T-helper 17 cell (primary cell): ENCODE measurements at regions not wholly inside any gene's neighbourhood (a gene's known extent, or its start where the extent isn't known, plus 50 kb on each side); places are given as distances from the start of the nearest gene placed in this dataset.

ENCODE experiments used
- ATAC-seq: fragments of 150-1000 bp; cut with Tn5 transposase; 2 replicates; pipeline ENCODE4 v1.10.0; 2021; ENCODE audit warnings: mild to moderate bottlenecking, moderate library complexity
- DNase-seq, 3 donors: peaks; one replicate each; pipeline versions ENCODE4 v3.0.0 to v3.0.0-alpha.2; 2020 to 2021
- H3K9me3 ChIP-seq: one replicate; pipeline ENCODE4 v1.7.0; 2013; ENCODE audit warnings: low read length, mild to moderate bottlenecking; ENCODE audit not compliant: control insufficient read depth, poor library complexity, severe bottlenecking
- H3K27ac Mint-ChIP-seq: one replicate; pipeline ENCODE4 v1.8.0; 2022; ENCODE audit warnings: mild to moderate bottlenecking, moderate library complexity, mixed read lengths
- H3K27me3 Mint-ChIP-seq: one replicate; pipeline ENCODE4 v1.8.0; 2022; ENCODE audit warnings: mixed read lengths
- H3K36me3 Mint-ChIP-seq: one replicate; pipeline ENCODE4 v1.8.0; 2022; ENCODE audit warnings: low read depth, mixed read lengths
- H3K4me1 Mint-ChIP-seq: one replicate; pipeline ENCODE4 v1.8.0; 2022; ENCODE audit warnings: mild to moderate bottlenecking, mixed read lengths
- H3K4me3 Mint-ChIP-seq: one replicate; pipeline ENCODE4 v1.8.0; 2022; ENCODE audit warnings: mild to moderate bottlenecking, moderate library complexity, mixed read lengths

- H3K36me3 Mint-ChIP-seq = no peaks in the 10 kb centered on the region
- H3K27ac Mint-ChIP-seq = no peak overlapping the region
- ATAC-seq = no peak
- H3K4me3 Mint-ChIP-seq = no peak overlapping the region
- H3K9me3 ChIP-seq = no peaks in the 10 kb centered on the region
- H3K27me3 Mint-ChIP-seq = no peaks in the 10 kb centered on the region
- DNase-seq = no peak
- H3K4me1 Mint-ChIP-seq = no peaks in the 10 kb centered on the region
These were observed 463.8 kb downstream of the TLE1 start for GRCh38 chr9:81225596-81225995.

GRCh38 chr9:81224166-81225081 is 464.9 kb downstream of the TLE1 start:
- H3K4me1 Mint-ChIP-seq = no peaks in the 10 kb centered on the region
- H3K9me3 ChIP-seq = no peaks in the 10 kb centered on the region
- no peak overlapping the region for H3K4me3 Mint-ChIP-seq
- no peak for DNase-seq
- no peak overlapping the region for H3K27ac Mint-ChIP-seq
- ATAC-seq = no peak
- H3K27me3 Mint-ChIP-seq = no peaks in the 10 kb centered on the region
- no peaks in the 10 kb centered on the region for H3K36me3 Mint-ChIP-seq

- DNase-seq (no peak), ATAC-seq (no peak)
- no peaks in the 10 kb centered on the region for H3K27me3 Mint-ChIP-seq
- H3K4me1 Mint-ChIP-seq = no peaks in the 10 kb centered on the region
- no peaks in the 10 kb centered on the region for H3K36me3 Mint-ChIP-seq
- H3K27ac Mint-ChIP-seq = no peak overlapping the region
- peaks cover 4% of the 10 kb centered on the region for H3K9me3 ChIP-seq
- no peak overlapping the region for H3K4me3 Mint-ChIP-seq
These were observed 474.4 kb downstream of the TLE1 start for GRCh38 chr9:81214975-81215374.

- Mint-ChIP-seq H3K27ac (no peak overlapping the region), H3K4me1 (no peaks in the 10 kb centered on the region), H3K27me3 (no peaks in the 10 kb centered on the region), H3K4me3 (no peak overlapping the region), H3K36me3 (no peaks in the 10 kb centered on the region)
- no peak for DNase-seq
- H3K9me3 ChIP-seq = peaks cover 4% of the 10 kb centered on the region
- no peak for ATAC-seq
These were observed 475.9 kb downstream of the TLE1 start for GRCh38 chr9:81213456-81213855.

GRCh38 chr9:81211741-81212140 is 477.6 kb downstream of the TLE1 start:
- no peak for ATAC-seq
- peaks cover 4% of the 10 kb centered on the region for H3K9me3 ChIP-seq
- Mint-ChIP-seq H3K4me3 (no peak overlapping the region), H3K36me3 (no peaks in the 10 kb centered on the region), H3K27ac (no peak overlapping the region), H3K27me3 (no peaks in the 10 kb centered on the region), H3K4me1 (no peaks in the 10 kb centered on the region)
- no peak for DNase-seq

GRCh38 chr9:81207651-81208050 is 481.7 kb downstream of the TLE1 start:
- Mint-ChIP-seq H3K36me3 (no peaks in the 10 kb centered on the region), H3K4me1 (no peaks in the 10 kb centered on the region), H3K27me3 (no peaks in the 10 kb centered on the region), H3K4me3 (no peak overlapping the region), H3K27ac (no peak overlapping the region)
- H3K9me3 ChIP-seq = no peaks in the 10 kb centered on the region
- ATAC-seq (no peak), DNase-seq (no peak)

GRCh38 chr9:81202292-81202691 is 487.1 kb downstream of the TLE1 start:
- Mint-ChIP-seq H3K4me3 (no peak overlapping the region), H3K36me3 (no peaks in the 10 kb centered on the region), H3K4me1 (no peaks in the 10 kb centered on the region), H3K27me3 (no peaks in the 10 kb centered on the region), H3K27ac (no peak overlapping the region)
- ATAC-seq = no peak
- H3K9me3 ChIP-seq = peaks cover 2% of the 10 kb centered on the region
- no peak for DNase-seq

GRCh38 chr9:81195206-81195605 is 494.1 kb downstream of the TLE1 start:
- Mint-ChIP-seq H3K36me3 (no peaks in the 10 kb centered on the region), H3K27ac (no peak overlapping the region)

GRCh38 chr9:81193362-81194339 is 495.7 kb downstream of the TLE1 start:
- Mint-ChIP-seq H3K36me3 (no peaks in the 10 kb centered on the region), H3K4me3 (no peak overlapping the region), H3K27ac (no peak overlapping the region), H3K4me1 (no peaks in the 10 kb centered on the region), H3K27me3 (no peaks in the 10 kb centered on the region)
- ATAC-seq (no peak), DNase-seq (no peak)
- peaks cover 2% of the 10 kb centered on the region for H3K9me3 ChIP-seq

More at GRCh38 chr9:81195206-81195605, 494.1 kb downstream of the TLE1 start:
- H3K9me3 ChIP-seq = peaks cover 2% of the 10 kb centered on the region
- Mint-ChIP-seq H3K4me3 (no peak overlapping the region), H3K27me3 (no peaks in the 10 kb centered on the region), H3K4me1 (no peaks in the 10 kb centered on the region)
- ATAC-seq = no peak
- DNase-seq = no peak

GRCh38 chr9:81191222-81191621 is 498.1 kb downstream of the TLE1 start:
- H3K36me3 Mint-ChIP-seq = no peaks in the 10 kb centered on the region
- DNase-seq (no peak), ATAC-seq (no peak)
- H3K4me3 Mint-ChIP-seq = no peak overlapping the region
- no peak overlapping the region for H3K27ac Mint-ChIP-seq
- H3K9me3 ChIP-seq = no peaks in the 10 kb centered on the region
- H3K27me3 Mint-ChIP-seq = no peaks in the 10 kb centered on the region
- no peaks in the 10 kb centered on the region for H3K4me1 Mint-ChIP-seq

- H3K27me3 Mint-ChIP-seq = no peaks in the 10 kb centered on the region
- ATAC-seq = no peak
- no peaks in the 10 kb centered on the region for H3K36me3 Mint-ChIP-seq
These were observed 498.7 kb downstream of the TLE1 start for GRCh38 chr9:81190659-81191058.

GRCh38 chr9:81183761-81184160 is 505.6 kb downstream of the TLE1 start:
- no peaks in the 10 kb centered on the region for H3K36me3 Mint-ChIP-seq
- H3K27ac Mint-ChIP-seq = no peak overlapping the region
- no peak overlapping the region for H3K4me3 Mint-ChIP-seq
- ATAC-seq (no peak), DNase-seq (no peak)
- no peaks in the 10 kb centered on the region for H3K27me3 Mint-ChIP-seq
- no peaks in the 10 kb centered on the region for H3K4me1 Mint-ChIP-seq
- no peaks in the 10 kb centered on the region for H3K9me3 ChIP-seq

More at GRCh38 chr9:81190659-81191058, 498.7 kb downstream of the TLE1 start:
- DNase-seq = no peak
- H3K9me3 ChIP-seq = no peaks in the 10 kb centered on the region
- H3K27ac Mint-ChIP-seq = no peak overlapping the region
- no peaks in the 10 kb centered on the region for H3K4me1 Mint-ChIP-seq
- H3K4me3 Mint-ChIP-seq = no peak overlapping the region

GRCh38 chr9:81182431-81182830 is 506.9 kb downstream of the TLE1 start:
- Mint-ChIP-seq H3K4me1 (no peaks in the 10 kb centered on the region), H3K27me3 (no peaks in the 10 kb centered on the region), H3K36me3 (no peaks in the 10 kb centered on the region), H3K4me3 (no peak overlapping the region), H3K27ac (no peak overlapping the region)
- no peak for DNase-seq
- no peaks in the 10 kb centered on the region for H3K9me3 ChIP-seq
- no peak for ATAC-seq
